NT2/D1 (cell line): ENCODE measurements at regions not wholly inside any gene's neighbourhood (a gene's known extent, or its start where the extent isn't known, plus 50 kb on each side); places are given as distances from the start of the nearest gene placed in this dataset.

Experiments used
- YY1 ChIP-seq: IDR thresholded peaks from 2 replicates; pipeline ENCODE4 v1.6.1; 2011; ENCODE audit not compliant: insufficient read length, insufficient read depth
- ZNF274 ChIP-seq: IDR thresholded peaks from 2 replicates; pipeline ENCODE4 v1.6.1; 2011; ENCODE audit warnings: mild to moderate bottlenecking, low read depth, low read length

DNA sequence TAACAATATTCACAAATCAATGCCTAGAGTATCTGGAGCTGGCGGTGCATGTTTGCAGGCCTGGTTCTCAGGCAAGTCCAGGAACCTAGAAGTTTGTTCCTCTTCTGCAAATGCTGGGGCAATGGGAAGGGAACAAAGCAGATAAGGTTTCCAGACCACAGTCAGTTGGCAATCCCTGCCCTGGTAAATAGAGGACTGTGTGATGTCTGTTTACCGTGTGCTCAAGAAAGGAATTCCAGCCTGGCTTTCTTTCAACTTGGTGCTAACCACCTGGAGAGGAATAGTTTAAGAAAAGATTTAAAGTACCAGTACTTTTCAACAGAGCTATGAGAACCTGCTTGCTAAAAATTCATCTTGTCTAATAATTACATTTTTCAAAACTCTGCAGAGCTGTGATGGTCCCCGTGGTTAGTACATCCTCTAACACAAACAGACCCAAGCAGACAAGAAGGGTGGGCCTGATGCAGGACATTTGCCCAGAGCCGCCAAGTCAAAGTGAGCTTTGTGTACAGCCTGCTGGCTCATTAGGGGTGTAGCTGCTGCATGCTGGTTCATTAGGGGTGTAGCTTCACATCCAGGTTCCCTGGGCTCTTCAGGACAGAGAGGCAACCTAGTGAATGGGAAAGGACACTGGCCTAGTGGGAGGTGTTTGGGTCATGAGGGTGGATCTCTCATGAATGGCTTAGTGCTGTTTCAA is 220.5 kb downstream of the SQOR start:
- TF ChIP-seq ZNF274 (no peak), YY1 (no peak)
